Neuron (in vitro differentiated cells): ENCODE measurements at regions not wholly inside any gene's neighbourhood (a gene's known extent, or its start where the extent isn't known, plus 50 kb on each side); places are given as distances from the start of the nearest gene placed in this dataset.
A peak's percentile ranks its signal among the peaks of the same experiment; 100 is the strongest.

ENCODE experiments used
- H2AFZ ChIP-seq: one replicate; pipeline ENCODE4 v1.6.1; 2013; ENCODE audit warnings: low read depth, mild to moderate bottlenecking, inconsistent platforms, low read length, moderate library complexity
- H3K27me3 ChIP-seq: one replicate; pipeline ENCODE4 v1.6.1; 2013; ENCODE audit warnings: low read length; ENCODE audit not compliant: insufficient read depth
- H3K36me3 ChIP-seq: one replicate; pipeline ENCODE4 v1.6.1; 2013; ENCODE audit warnings: low read length; ENCODE audit not compliant: insufficient read depth
- H3K4me1 ChIP-seq: one replicate; pipeline ENCODE4 v1.6.1; 2013; ENCODE audit warnings: low read length; ENCODE audit not compliant: insufficient read depth
- H3K4me3 ChIP-seq: 2 replicates; pipeline ENCODE4 v1.5.1; 2013; ENCODE audit warnings: mild to moderate bottlenecking, low read length, moderate library complexity
- H3K9me3 ChIP-seq: one replicate; pipeline ENCODE4 v1.6.1; 2013; ENCODE audit warnings: low read length

DNA sequence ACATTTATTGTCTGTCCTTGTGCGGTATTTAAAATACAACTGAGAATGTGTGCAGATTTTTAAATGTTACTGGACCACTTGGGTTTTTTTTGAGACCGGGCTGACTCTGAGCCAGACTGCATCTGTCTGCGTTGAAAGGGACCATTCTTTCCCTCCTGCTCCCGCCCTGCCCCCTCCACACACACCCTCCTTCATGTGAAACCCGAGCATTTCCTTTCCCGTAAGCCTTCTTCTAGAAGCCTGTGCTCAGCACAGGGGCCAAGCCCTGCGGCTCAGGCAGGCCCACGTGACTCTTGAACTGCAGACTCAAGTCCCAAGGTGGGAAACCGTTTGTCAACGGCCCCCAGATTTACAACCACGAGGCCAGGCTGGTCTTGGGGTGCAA is 82.7 kb upstream of the FOXC1 start:
- Histone ChIP-seq H3K4me3 (no peak overlapping the region), H3K36me3 (no peaks in the 10 kb centered on the region), H3K9me3 (no peaks in the 10 kb centered on the region), H2AFZ (peak overlapping the region; percentile 24), H3K4me1 (peaks cover 11% of the 10 kb centered on the region), H3K27me3 (no peaks in the 10 kb centered on the region)

GRCh38 chr6:1535295-1535694 is 74.4 kb upstream of the FOXC1 start:
- Histone ChIP-seq H3K9me3 (no peaks in the 10 kb centered on the region), H3K4me1 (no peaks in the 10 kb centered on the region), H3K27me3 (no peaks in the 10 kb centered on the region), H3K36me3 (no peaks in the 10 kb centered on the region), H3K4me3 (no peak overlapping the region), H2AFZ (no peak overlapping the region)

GRCh38 chr6:1536526-1537429 is 72.9 kb upstream of the FOXC1 start:
- no peaks in the 10 kb centered on the region for H3K4me1 ChIP-seq
- no peak overlapping the region for H3K4me3 ChIP-seq
- no peaks in the 10 kb centered on the region for H3K36me3 ChIP-seq
- H2AFZ ChIP-seq, result no peak overlapping the region
- H3K27me3 ChIP-seq, result no peaks in the 10 kb centered on the region
- no peaks in the 10 kb centered on the region for H3K9me3 ChIP-seq

GRCh38 chr6:1538369-1538768 is 71.3 kb upstream of the FOXC1 start:
- H3K36me3 ChIP-seq, result no peaks in the 10 kb centered on the region
- no peaks in the 10 kb centered on the region for H3K27me3 ChIP-seq
- H3K9me3 ChIP-seq, result no peaks in the 10 kb centered on the region
- no peaks in the 10 kb centered on the region for H3K4me1 ChIP-seq
- no peak overlapping the region for H2AFZ ChIP-seq
- H3K4me3 ChIP-seq, result no peak overlapping the region

DNA sequence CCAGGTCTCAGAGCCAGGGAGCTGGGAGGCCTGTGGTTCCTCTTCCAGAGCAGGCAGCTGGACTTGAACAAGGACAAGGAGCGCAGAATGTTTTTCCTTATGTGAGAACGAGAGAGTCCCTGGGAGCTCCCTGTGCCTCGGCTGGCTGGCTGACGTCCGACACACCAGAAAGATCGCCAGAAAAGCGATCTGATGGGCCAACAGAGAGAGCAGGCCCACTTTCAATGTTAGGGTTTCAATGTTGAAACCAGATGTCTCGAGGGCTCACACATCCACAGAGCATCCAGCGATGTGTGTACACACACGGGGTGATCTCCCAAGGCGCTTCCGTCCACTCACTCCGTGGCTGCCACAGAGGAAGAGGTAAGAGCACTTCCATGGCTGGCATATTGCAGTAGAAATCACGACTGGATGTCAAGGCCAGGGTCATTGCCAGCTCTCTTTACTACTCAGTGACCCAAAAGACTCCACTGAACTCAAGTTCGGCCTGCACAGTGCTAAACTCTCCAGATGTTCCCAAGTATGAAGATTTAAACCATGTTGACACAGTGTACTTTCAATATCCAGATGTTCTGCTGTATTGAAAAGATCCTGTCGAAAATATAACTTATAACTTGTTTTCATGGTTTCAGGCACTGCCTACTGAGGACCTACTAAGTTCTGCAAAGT is 70.8 kb upstream of the FOXC1 start:
- no peaks in the 10 kb centered on the region for H3K27me3 ChIP-seq
- H2AFZ ChIP-seq, result no peak overlapping the region
- no peaks in the 10 kb centered on the region for H3K4me1 ChIP-seq
- no peaks in the 10 kb centered on the region for H3K36me3 ChIP-seq
- no peaks in the 10 kb centered on the region for H3K9me3 ChIP-seq
- H3K4me3 ChIP-seq, result no peak overlapping the region

DNA sequence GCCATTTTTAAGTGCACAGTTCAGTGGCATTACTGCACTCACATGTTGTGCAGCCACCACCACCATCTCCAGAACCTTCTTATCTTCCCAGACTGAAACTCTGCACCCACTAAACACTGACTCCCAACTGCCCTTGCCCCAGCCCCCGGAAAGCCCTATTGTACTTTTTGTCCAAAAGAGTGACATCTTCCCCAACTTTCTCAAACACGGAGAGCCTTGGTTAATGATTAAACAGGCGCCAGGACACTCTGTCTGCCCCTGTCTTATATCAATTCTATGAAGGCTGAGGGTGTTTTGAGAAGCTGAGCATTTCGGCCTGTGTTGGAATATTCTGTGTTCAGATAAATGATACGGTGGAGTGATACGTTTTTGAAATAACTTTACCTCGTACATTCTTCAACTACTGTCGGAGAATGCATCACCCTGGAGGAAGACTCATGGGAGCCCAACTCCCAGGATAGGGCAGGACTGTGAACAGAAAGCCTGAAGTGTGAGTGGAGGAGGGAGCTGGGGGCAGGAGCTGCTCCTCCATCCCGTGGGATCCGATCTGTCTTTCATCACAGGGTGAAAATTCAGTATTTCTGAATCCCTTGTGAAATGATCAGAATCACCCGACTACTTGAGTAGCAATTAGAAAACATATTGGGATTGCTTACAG is 68.7 kb upstream of the FOXC1 start:
- H3K9me3 ChIP-seq, result no peaks in the 10 kb centered on the region
- no peaks in the 10 kb centered on the region for H3K4me1 ChIP-seq
- H3K4me3 ChIP-seq, result no peak overlapping the region
- H2AFZ ChIP-seq, result no peak overlapping the region
- H3K27me3 ChIP-seq, result no peaks in the 10 kb centered on the region
- H3K36me3 ChIP-seq, result no peaks in the 10 kb centered on the region

GRCh38 chr6:1542335-1542734 is 67.4 kb upstream of the FOXC1 start:
- no peaks in the 10 kb centered on the region for H3K36me3 ChIP-seq
- no peaks in the 10 kb centered on the region for H3K9me3 ChIP-seq
- H3K4me1 ChIP-seq, result no peaks in the 10 kb centered on the region
- no peaks in the 10 kb centered on the region for H3K27me3 ChIP-seq
- no peak overlapping the region for H3K4me3 ChIP-seq
- H2AFZ ChIP-seq, result no peak overlapping the region

- Histone ChIP-seq H3K27me3 (no peaks in the 10 kb centered on the region), H3K9me3 (no peaks in the 10 kb centered on the region), H3K4me1 (no peaks in the 10 kb centered on the region), H2AFZ (no peak overlapping the region), H3K36me3 (no peaks in the 10 kb centered on the region), H3K4me3 (no peak overlapping the region)
Measured at GRCh38 chr6:1542764-1543163, 67.0 kb upstream of the FOXC1 start.

DNA sequence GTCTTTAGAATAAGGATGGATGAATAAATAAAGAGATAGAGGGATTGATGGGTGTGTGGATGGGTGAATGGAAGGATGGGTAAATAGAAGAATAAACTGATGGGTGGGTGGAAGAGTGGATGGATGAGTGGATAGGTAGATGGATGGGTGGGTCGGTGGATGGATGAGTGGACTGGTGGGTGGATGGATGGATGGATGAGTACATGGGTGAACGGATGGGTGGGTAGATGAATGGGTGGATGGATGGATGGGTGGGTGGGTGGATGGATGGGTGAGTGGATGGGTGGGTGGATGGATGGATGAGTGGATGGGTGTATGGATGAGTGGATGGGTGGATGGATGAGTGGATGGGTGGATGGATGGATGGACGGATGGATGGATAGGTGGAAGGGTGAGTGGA is 65.7 kb upstream of the FOXC1 start:
- no peak overlapping the region for H2AFZ ChIP-seq
- no peaks in the 10 kb centered on the region for H3K27me3 ChIP-seq
- H3K36me3 ChIP-seq, result no peaks in the 10 kb centered on the region
- H3K9me3 ChIP-seq, result no peaks in the 10 kb centered on the region
- H3K4me3 ChIP-seq, result no peak overlapping the region
- H3K4me1 ChIP-seq, result no peaks in the 10 kb centered on the region

GRCh38 chr6:1544603-1545002 is 65.1 kb upstream of the FOXC1 start:
- no peaks in the 10 kb centered on the region for H3K9me3 ChIP-seq
- no peak overlapping the region for H3K4me3 ChIP-seq
- H3K27me3 ChIP-seq, result no peaks in the 10 kb centered on the region
- no peaks in the 10 kb centered on the region for H3K36me3 ChIP-seq
- H2AFZ ChIP-seq, result no peak overlapping the region
- H3K4me1 ChIP-seq, result no peaks in the 10 kb centered on the region

- no peaks in the 10 kb centered on the region for H3K36me3 ChIP-seq
- H3K4me1 ChIP-seq, result no peaks in the 10 kb centered on the region
- H3K4me3 ChIP-seq, result no peak overlapping the region
- H2AFZ ChIP-seq, result no peak overlapping the region
- H3K27me3 ChIP-seq, result no peaks in the 10 kb centered on the region
- no peaks in the 10 kb centered on the region for H3K9me3 ChIP-seq
Measured at GRCh38 chr6:1545654-1546053, 64.1 kb upstream of the FOXC1 start.

DNA sequence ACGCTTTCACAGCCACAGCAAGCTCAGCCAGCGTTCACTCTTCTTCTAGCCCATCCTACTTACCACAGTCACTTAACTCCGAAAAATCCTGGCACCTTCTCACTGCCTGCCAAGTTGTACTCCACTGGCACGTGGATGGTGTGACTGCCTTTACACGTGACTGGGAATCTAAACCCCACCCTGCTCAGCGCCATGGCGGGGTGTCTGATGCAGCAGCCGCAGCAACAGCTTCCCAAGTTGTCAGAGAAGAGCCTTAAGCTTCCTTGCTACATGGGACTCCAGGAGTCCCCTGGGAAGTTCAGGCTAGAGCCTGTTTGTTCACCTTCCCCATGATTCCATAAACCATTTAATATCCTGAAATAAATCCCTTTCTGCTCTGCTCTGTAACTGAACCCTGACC is 61.9 kb upstream of the FOXC1 start:
- H3K4me3 ChIP-seq, result no peak overlapping the region
- no peaks in the 10 kb centered on the region for H3K36me3 ChIP-seq
- no peaks in the 10 kb centered on the region for H3K4me1 ChIP-seq
- no peaks in the 10 kb centered on the region for H3K9me3 ChIP-seq
- no peak overlapping the region for H2AFZ ChIP-seq
- H3K27me3 ChIP-seq, result no peaks in the 10 kb centered on the region

- Histone ChIP-seq H3K9me3 (no peaks in the 10 kb centered on the region), H3K4me3 (no peak overlapping the region), H2AFZ (no peak overlapping the region), H3K36me3 (no peaks in the 10 kb centered on the region), H3K27me3 (peaks cover 2% of the 10 kb centered on the region), H3K4me1 (no peaks in the 10 kb centered on the region)
Measured at GRCh38 chr6:1551249-1551648, 58.5 kb upstream of the FOXC1 start.
